GM18870 (cell line): ENCODE measurements at regions not wholly inside any gene's neighbourhood (a gene's known extent, or its start where the extent isn't known, plus 50 kb on each side); places are given as distances from the start of the nearest gene placed in this dataset.

Experiments used
- ATAC-seq: cut with Tn5 transposase; IDR thresholded peaks from one replicate; pipeline ENCODE4 v1.9.1; 2021; ENCODE audit warnings: moderate library complexity; ENCODE audit not compliant: unreplicated experiment

DNA sequence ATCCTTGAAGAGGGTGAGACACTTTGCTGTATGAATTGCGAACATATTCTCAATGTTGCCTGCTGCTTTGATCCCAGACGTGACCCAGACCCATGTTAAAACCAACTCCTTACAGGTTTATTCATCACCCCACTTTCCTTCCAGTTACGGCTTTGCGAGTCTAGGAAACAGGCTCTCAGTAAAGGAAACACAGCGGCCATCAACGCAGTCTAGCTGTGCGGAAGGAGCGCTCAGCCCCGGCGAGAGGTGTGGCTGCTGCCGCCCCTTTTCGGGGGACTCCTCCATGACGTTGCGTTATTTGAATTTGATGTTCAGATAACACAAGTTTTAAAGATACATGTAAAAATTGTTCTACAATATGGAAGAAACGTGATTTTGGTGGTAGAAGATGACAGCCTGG lies 206.4 kb upstream of the FAT1 start:
- ATAC-seq, result no peak

- ATAC-seq, result no peak
Observed at GRCh38 chr4:186931519-186931918, 207.9 kb upstream of the FAT1 start.

- ATAC-seq, result no peak
Observed at GRCh38 chr4:186932196-186932595, 208.5 kb upstream of the FAT1 start.

DNA sequence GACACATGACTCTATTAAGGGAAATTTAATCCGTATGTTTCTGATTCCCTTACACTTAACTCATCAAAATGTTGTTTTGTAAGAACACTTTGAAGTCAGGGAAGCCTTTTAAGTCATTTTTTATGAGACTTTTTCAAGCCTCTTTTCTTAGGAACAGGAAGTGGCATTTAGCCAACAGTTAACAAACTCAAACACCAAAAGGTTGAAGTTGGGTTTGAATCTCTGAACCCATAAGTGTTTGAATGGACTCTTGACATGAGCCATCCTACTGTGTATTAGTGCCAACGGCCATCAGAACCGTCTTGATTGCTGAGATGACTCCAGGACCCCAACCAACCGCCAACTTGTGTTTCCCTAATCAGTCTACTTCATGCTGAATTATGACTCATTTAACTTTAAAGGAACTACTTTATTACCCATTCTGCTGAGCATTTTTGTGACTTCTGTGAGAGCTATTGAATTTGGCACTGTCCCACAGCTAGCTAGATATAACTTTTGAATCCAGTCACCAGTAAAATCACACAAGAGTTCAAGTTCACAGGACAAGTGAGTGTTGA lies 209.1 kb upstream of the FAT1 start:
- ATAC-seq, result no peak

GRCh38 chr4:186934244-186934643 lies 210.6 kb upstream of the FAT1 start:
- no peak for ATAC-seq

GRCh38 chr4:186934841-186935443 lies 211.3 kb upstream of the FAT1 start:
- no peak for ATAC-seq

DNA sequence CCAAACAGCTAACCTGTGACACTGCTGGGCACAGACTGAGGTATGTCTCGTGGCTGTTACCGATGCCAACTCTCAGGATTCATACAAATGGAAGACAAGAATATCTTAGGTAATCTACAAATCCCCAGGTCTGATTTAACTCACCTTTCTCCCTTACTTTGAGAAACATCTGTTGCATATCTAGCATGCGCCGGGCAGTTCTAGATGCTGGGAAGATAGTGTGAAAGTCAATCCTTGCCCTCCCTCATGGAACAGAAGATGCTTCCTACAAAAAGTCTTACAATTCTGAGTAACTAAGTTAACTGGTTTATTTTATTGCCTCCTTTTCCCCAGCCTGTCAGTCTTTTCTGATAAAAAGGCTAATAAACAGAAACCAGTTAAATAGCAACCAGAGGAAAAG lies 212.2 kb upstream of the FAT1 start:
- ATAC-seq, result no peak

GRCh38 chr4:186936496-186937375 lies 213.1 kb upstream of the FAT1 start:
- ATAC-seq, result no peak

GRCh38 chr4:186939226-186939625 lies 215.6 kb upstream of the FAT1 start:
- no peak for ATAC-seq

- ATAC-seq, result no peak
Observed at GRCh38 chr4:186939766-186940165, 216.1 kb upstream of the FAT1 start.

DNA sequence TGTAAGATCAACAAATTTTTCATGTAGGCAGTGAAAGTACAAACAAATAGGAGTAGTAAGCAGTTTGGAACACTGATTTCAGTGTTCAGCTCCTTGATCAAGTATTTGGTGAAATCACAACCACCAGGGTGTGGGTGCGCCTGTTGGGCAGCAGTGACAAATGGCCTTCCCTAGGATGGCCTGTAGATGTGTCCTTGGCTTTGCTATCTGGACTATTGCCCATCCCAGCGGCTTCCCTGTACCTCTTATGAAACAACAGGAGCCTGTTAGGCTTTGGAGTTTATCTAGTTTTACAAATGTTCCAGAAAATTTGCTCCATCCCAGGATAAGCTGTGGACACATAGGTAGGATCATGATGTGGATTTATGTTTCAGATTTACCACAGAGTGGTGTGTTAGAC lies 216.8 kb upstream of the FAT1 start:
- no peak for ATAC-seq

GRCh38 chr4:186942758-186943377 lies 219.2 kb upstream of the FAT1 start:
- ATAC-seq, result no peak

GRCh38 chr4:186943411-186943810 lies 219.8 kb upstream of the FAT1 start:
- ATAC-seq, result no peak

- ATAC-seq, result no peak
Observed at GRCh38 chr4:186946136-186946535, 222.5 kb upstream of the FAT1 start.

GRCh38 chr4:186946682-186947294 lies 223.1 kb upstream of the FAT1 start:
- no peak for ATAC-seq

DNA sequence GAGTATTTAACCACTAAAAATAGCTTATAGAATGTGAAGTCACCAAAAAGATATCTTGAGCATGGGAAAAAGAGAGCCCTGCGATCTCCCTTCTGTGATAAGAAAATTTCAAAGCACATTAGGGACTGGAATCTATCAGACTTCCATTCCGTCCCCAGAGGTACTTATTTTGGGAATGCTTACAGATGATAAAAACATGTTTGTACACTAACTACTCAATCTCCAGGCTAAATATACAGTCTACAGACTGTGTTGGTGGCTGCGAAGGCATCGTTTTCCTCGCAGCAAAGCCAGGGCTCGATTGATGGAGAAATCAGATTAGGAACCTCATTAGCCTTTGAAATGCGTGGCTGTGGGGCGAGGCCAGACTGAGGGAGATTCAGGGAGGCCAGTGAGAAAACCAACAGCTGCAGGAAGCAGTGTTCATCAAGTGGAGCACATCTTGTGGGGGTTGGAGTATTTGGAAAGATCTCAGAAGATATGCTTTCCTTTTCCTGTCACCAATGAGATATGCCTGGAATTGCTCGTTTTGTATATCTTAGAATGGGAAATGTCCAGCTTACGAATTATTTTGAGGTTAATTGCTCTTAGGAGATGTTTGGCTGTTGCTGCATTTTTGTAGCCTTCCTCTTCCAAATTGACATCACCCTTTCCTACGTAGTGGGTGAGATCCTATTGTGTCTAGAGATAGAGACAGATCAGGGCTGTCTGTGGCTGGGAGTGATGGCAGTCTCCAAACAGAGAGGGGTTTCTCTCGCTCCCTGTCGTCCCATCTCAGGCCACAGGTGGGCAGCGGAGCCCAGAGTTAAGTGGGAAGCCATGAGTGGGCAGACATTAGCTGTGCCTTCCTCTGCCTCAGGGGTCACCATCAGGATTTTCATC lies 224.9 kb upstream of the FAT1 start:
- ATAC-seq, result no peak

DNA sequence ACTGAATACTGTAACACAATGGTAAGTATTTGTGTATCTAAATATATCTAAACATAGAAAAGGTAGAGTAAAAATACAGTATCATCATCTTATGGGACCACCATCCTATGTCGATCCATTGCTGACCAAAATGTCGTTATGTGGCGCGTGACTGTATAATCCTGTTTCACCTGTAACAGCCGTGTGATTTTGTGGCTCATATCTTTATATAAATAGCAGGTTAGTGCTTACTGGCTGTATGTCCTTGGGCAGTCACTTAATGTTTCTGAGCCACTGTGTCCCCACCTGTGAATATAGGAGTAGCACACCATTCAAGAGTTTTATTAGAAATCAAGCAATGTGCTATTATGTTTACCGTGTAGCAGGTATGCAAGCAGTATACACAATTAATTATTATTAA lies 226.2 kb upstream of the FAT1 start:
- no peak for ATAC-seq

GRCh38 chr4:186952709-186953108 lies 229.1 kb upstream of the FAT1 start:
- no peak for ATAC-seq

DNA sequence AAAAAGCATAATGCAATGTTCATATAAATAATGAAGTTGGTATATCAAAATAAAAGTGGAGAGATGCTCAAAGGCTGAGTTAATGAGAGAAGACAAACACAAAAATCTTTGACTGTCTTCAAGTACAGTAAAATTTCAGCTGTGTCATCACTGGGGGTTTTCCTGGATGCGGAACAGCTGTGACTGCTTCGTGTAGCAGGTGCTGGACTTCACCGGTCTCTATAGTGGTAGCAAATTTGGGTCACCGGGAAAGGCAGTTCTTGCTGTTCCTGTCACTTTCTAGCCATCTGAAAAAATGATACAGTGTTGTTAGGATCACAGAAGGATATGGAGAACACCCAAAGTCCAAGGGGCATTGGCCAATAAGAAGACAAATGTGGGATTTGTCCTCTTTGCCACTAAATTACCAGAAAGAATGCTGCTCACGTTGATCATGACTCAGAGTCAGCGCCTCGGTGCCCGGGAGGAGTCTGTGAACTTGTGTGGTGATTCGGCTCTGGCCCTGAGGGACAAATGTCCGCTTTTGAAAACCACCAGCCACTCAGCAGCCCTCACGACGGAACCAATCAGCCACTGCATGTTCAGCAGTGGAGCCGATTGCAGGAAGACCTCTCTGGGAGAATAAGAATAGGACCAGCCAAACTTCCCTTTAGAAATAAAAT lies 230.1 kb upstream of the FAT1 start:
- ATAC-seq, result no peak

GRCh38 chr4:186954509-186954908 lies 230.9 kb upstream of the FAT1 start:
- ATAC-seq, result no peak
